H1 (cell line): ENCODE measurements at regions not wholly inside any gene's neighbourhood (a gene's known extent, or its start where the extent isn't known, plus 50 kb on each side); places are given as distances from the start of the nearest gene placed in this dataset.

Source experiments
- CTCF ChIA-PET: fragments of 300-600 bp; sonication (Branson Sonifier 250); formaldehyde crosslinking; loops from one replicate; lab custom pipeline; 2021; ENCODE audit not compliant: partially characterized antibody; lab: Charles Lee
- POLR2A ChIA-PET: fragments of 300-600 bp; sonication (Branson Sonifier 250); formaldehyde crosslinking; loops from one replicate; lab custom pipeline; 2021; ENCODE audit warnings: inconsistent platforms; ENCODE audit not compliant: partially characterized antibody; lab: Charles Lee
- DNase-seq, 2 experiments: peaks; one replicate each; pipeline versions ENCODE4 v3.0.0 to v3.0.0-alpha.2; 2010 to 2022; ENCODE audit warnings: low spot score in 2 of 2, low read depth in 1 of 2, mixed read lengths in 1 of 2
- FAIRE-seq: peaks from 2 replicates; lab custom pipeline; 2011; peaks lifted over from hg19 to GRCh38; lab: Jason Lieb, UNC
- H2AFZ ChIP-seq: 2 replicates; pipeline ENCODE4 v1.8.1; 2012; ENCODE audit warnings: low read length, inconsistent platforms
- H2AK5ac ChIP-seq: 2 replicates; pipeline ENCODE4 v1.6.1; 2013; ENCODE audit warnings: low read depth, low read length
- H2BK120ac ChIP-seq: replicated peaks from 2 replicates; pipeline ENCODE3; 2013; ENCODE audit warnings: low read depth, low read length, inconsistent platforms
- H2BK12ac ChIP-seq: 2 replicates; pipeline ENCODE4 v1.6.1; 2013; ENCODE audit warnings: low read depth, low read length
- H2BK15ac ChIP-seq: 2 replicates; pipeline ENCODE4 v1.6.1; 2013; ENCODE audit warnings: low read length
- H2BK20ac ChIP-seq: 2 replicates; pipeline ENCODE4 v1.6.1; 2013; ENCODE audit warnings: low read length
- H2BK5ac ChIP-seq: 2 replicates; pipeline ENCODE4 v1.6.1; 2013; ENCODE audit warnings: low read depth, low read length
- H3K14ac ChIP-seq: 2 replicates; pipeline ENCODE4 v1.6.1; 2013; ENCODE audit warnings: inconsistent platforms; ENCODE audit not compliant: insufficient read length
- H3K18ac ChIP-seq: 2 replicates; pipeline ENCODE4 v1.6.1; 2013; ENCODE audit warnings: low read length; ENCODE audit errors: extremely low read depth
- H3K23ac ChIP-seq: 2 replicates; pipeline ENCODE4 v1.6.1; 2013; ENCODE audit warnings: inconsistent platforms; ENCODE audit not compliant: insufficient read length
- H3K23me2 ChIP-seq: 2 replicates; pipeline ENCODE4 v1.6.1; 2013; ENCODE audit warnings: low read depth, low read length
- H3K27ac ChIP-seq: 2 replicates; pipeline ENCODE4 v1.6.1; 2011; ENCODE audit warnings: low read depth, low read length, inconsistent platforms
- H3K27me3 ChIP-seq, 4 experiments: replicated peaks in 1 of 4; 1 replicate in 1 of 4; 2 replicates in 3 of 4; pipeline versions ENCODE4 v1.6.1 to v1.8.1; 2011 to 2013; ENCODE audit warnings: low read length in 3 of 4, mild to moderate bottlenecking in 3 of 4, inconsistent platforms in 2 of 4, mixed read lengths in 2 of 4, moderate library complexity in 1 of 4; ENCODE audit not compliant: control insufficient read depth in 3 of 4, insufficient read depth in 3 of 4; ENCODE audit errors: extremely low read depth in 1 of 4
- H3K36me3 ChIP-seq, 4 experiments: 2 replicates each; pipeline versions ENCODE4 v1.6.1 to v1.8.1; 2011 to 2013; ENCODE audit warnings: mild to moderate bottlenecking in 4 of 4, low read length in 3 of 4, moderate library complexity in 2 of 4, control low read depth in 1 of 4, inconsistent platforms in 1 of 4; ENCODE audit not compliant: insufficient read depth in 4 of 4, control insufficient read depth in 2 of 4
- H3K4ac ChIP-seq: replicated peaks from 2 replicates; pipeline ENCODE3; 2013; ENCODE audit warnings: low read length, low read depth, mixed read lengths, inconsistent platforms; ENCODE audit not compliant: insufficient read length
- H3K4me1 ChIP-seq, 4 experiments: replicated peaks in 1 of 4; 1 replicate in 1 of 4; 2 replicates in 3 of 4; pipeline versions ENCODE4 v1.6.1 to v1.8.1; 2011 to 2013; ENCODE audit warnings: low read length in 3 of 4, inconsistent platforms in 2 of 4, mixed read lengths in 1 of 4; ENCODE audit not compliant: insufficient read depth in 4 of 4, control insufficient read depth in 3 of 4
- H3K4me2 ChIP-seq, 2 experiments: 2 replicates each; pipeline versions ENCODE4 v1.6.1 to v1.8.1; 2011 to 2013; ENCODE audit warnings: low read depth in 2 of 2, low read length in 2 of 2, control low read depth in 1 of 2, inconsistent platforms in 1 of 2, mild to moderate bottlenecking in 1 of 2; ENCODE audit not compliant: insufficient read depth in 1 of 2
- H3K4me3 ChIP-seq, 4 experiments: fragments of 200-600, 300-600 bp in 1 of 4; sonication (generic), shearing (Covaris generic), sonication (Bioruptor Twin) in 1 of 4; 2 replicates each; pipeline versions ENCODE4 v1.5.1 to v1.8.1; 2011 to 2016; ENCODE audit warnings: low read length in 4 of 4, low read depth in 3 of 4, control low read depth in 2 of 4, inconsistent platforms in 2 of 4, mild to moderate bottlenecking in 2 of 4, mixed read lengths in 1 of 4, moderate library complexity in 1 of 4; ENCODE audit not compliant: insufficient read depth in 2 of 4; ENCODE audit errors: extremely low read depth in 1 of 4
- H3K56ac ChIP-seq: replicated peaks from 2 replicates; pipeline ENCODE3; 2013; ENCODE audit warnings: low read depth, mild to moderate bottlenecking, mixed read lengths, low read length, inconsistent platforms; ENCODE audit not compliant: insufficient read length
- H3K79me1 ChIP-seq: 2 replicates; pipeline ENCODE4 v1.6.1; 2013; ENCODE audit warnings: low read depth, low read length, control low read depth
- H3K79me2 ChIP-seq, 2 experiments: 2 replicates each; pipeline versions ENCODE4 v1.6.1 to v1.8.1; 2012 to 2013; ENCODE audit warnings: low read length in 2 of 2, mild to moderate bottlenecking in 2 of 2, inconsistent platforms in 1 of 2; ENCODE audit not compliant: insufficient read depth in 2 of 2, control insufficient read depth in 1 of 2
- H3K9ac ChIP-seq, 4 experiments: replicated peaks in 1 of 4; 1 replicate in 1 of 4; 2 replicates in 3 of 4; pipeline versions ENCODE4 v1.6.1 to v1.8.1; 2011 to 2013; ENCODE audit warnings: low read depth in 3 of 4, low read length in 3 of 4, control low read depth in 2 of 4, mild to moderate bottlenecking in 2 of 4, moderate library complexity in 2 of 4, inconsistent platforms in 1 of 4; ENCODE audit errors: extremely low read depth in 1 of 4
- H3K9me3 ChIP-seq, 2 experiments: 2 replicates each; pipeline versions ENCODE4 v1.6.1 to v1.8.1; 2012 to 2013; ENCODE audit warnings: mild to moderate bottlenecking in 2 of 2, moderate library complexity in 2 of 2, control low read depth in 1 of 2, inconsistent platforms in 1 of 2, low read depth in 1 of 2, low read length in 1 of 2, mixed read lengths in 1 of 2; ENCODE audit not compliant: insufficient read depth in 2 of 2
- H4K20me1 ChIP-seq, 2 experiments: replicated peaks in 1 of 2; 2 replicates each; pipeline versions ENCODE3 to v1.8.1; 2011 to 2013; ENCODE audit warnings: inconsistent platforms in 2 of 2, low read length in 2 of 2, mild to moderate bottlenecking in 1 of 2; ENCODE audit not compliant: insufficient read depth in 2 of 2, control insufficient read depth in 1 of 2
- H4K5ac ChIP-seq: 2 replicates; pipeline ENCODE4 v1.6.1; 2013; ENCODE audit warnings: low read length, low read depth, mixed read lengths, inconsistent platforms; ENCODE audit not compliant: insufficient read length
- H4K8ac ChIP-seq: 2 replicates; pipeline ENCODE4 v1.8.0; 2013; ENCODE audit warnings: mild to moderate bottlenecking, moderate library complexity, low read length, inconsistent platforms; ENCODE audit not compliant: insufficient read depth; ENCODE audit errors: extremely low read depth
- H4K91ac ChIP-seq: replicated peaks from 2 replicates; pipeline ENCODE3; 2013; ENCODE audit warnings: low read length, mixed read lengths, inconsistent platforms; ENCODE audit not compliant: insufficient read length
- ATF2 ChIP-seq: IDR thresholded peaks from 2 replicates; pipeline ENCODE4 v1.6.1; 2012; ENCODE audit warnings: low read length, inconsistent platforms
- CBX5 ChIP-seq: fragments of 300-800, 300-1000 bp; sonication (generic); IDR thresholded peaks from 2 replicates; pipeline ENCODE4 v1.7.1; 2016; ENCODE audit warnings: antibody characterized with exemption, low read length, low read depth
- EGR1 ChIP-seq: IDR thresholded peaks from 2 replicates; pipeline ENCODE4 v1.6.1; 2011; ENCODE audit warnings: low read depth, low read length, borderline replicate concordance
- GABPA ChIP-seq: IDR thresholded peaks from 2 replicates; pipeline ENCODE4 v1.6.1; 2011; ENCODE audit warnings: mild to moderate bottlenecking, low read length, moderate library complexity, borderline replicate concordance; ENCODE audit not compliant: insufficient read depth
- KDM1A ChIP-seq: fragments of 200-600, 300-600 bp; sonication (generic); IDR thresholded peaks from 2 replicates; pipeline ENCODE4 v1.7.1; 2016; ENCODE audit warnings: mild to moderate bottlenecking, low read length, borderline replicate concordance
- RBBP5 ChIP-seq: IDR thresholded peaks from 2 replicates; pipeline ENCODE4 v1.7.1; 2012; ENCODE audit warnings: low read depth, mild to moderate bottlenecking, inconsistent platforms, low read length, moderate library complexity, borderline replicate concordance
- SP1 ChIP-seq: IDR thresholded peaks from 2 replicates; pipeline ENCODE4 v1.6.1; 2011; ENCODE audit warnings: low read depth, low read length
- TAF7 ChIP-seq: optimal IDR thresholded peaks from 2 replicates; pipeline ENCODE3; 2011; ENCODE audit warnings: low read depth, mild to moderate bottlenecking, inconsistent platforms, low read length, moderate library complexity, borderline replicate concordance
- WGBS, 2 experiments: shearing (Covaris generic) in 1 of 2; methylation state at CpG; one replicate each; pipeline versions ENCODE4 v1.1.6 to v1.1.7; 2013 to 2015; ENCODE audit warnings: low lambda C conversion rate in 2 of 2, mixed read lengths in 2 of 2, inconsistent platforms in 1 of 2, low coverage in 1 of 2, missing lambda C conversion rate in 1 of 2; ENCODE audit not compliant: insufficient replicate concordance in 2 of 2, insufficient coverage in 1 of 2, insufficient read length in 1 of 2; ENCODE audit errors: extremely low coverage in 1 of 2, missing lambda C conversion rate in 1 of 2; 5-methylcytosine and 5-hydroxymethylcytosine counted together
- TF ChIP-seq, protein P1 (sequence below): IDR thresholded peaks from 2 replicates; pipeline ENCODE4 v1.6.1; 2012; ENCODE audit warnings: inconsistent platforms

DNA sequence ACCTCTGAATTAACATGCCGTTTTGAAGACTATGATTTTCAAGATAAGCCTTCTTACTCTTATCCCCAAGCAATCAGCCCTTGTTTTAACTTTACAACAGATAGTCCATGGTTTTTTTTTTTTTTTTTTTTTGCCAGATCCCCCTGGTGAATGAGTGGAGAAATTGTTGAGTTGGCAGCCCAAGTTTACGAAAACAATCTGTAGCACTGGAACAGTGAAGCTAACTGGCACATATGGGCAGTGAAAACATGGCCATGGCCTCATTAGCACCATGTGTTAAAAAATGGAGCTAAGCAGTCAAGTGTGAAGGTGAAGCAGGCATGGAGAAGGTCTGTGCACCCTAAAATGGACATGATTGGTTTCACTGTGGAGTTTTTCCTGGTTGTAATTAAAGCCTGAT is 812.1 kb upstream of the MIR17HG start:
- Histone ChIP-seq H4K91ac (no peak overlapping the region), H3K36me3 (no peaks in the 10 kb centered on the region), H3K9ac (no peak overlapping the region), H3K4me1 (no peaks in the 10 kb centered on the region), H3K18ac (no peak overlapping the region), H3K14ac (no peak overlapping the region), H2BK20ac (no peak overlapping the region), H2BK15ac (no peak overlapping the region), H4K8ac (no peak overlapping the region), H3K4ac (no peak overlapping the region), H3K4me2 (no peak overlapping the region), H4K20me1 (no peaks in the 10 kb centered on the region), H3K23me2 (no peaks in the 10 kb centered on the region), H3K56ac (no peak overlapping the region), H3K4me3 (no peak overlapping the region), H2BK12ac (0 out of 2 replicates have a peak overlapping the region, but pooled peaks have one; percentile 55), H3K27ac (no peak overlapping the region), H3K79me2 (no peaks in the 10 kb centered on the region), H3K79me1 (no peaks in the 10 kb centered on the region), H3K23ac (no peak overlapping the region), H3K9me3 (no peaks in the 10 kb centered on the region), H2BK120ac (no peak overlapping the region), H2AFZ (peak overlapping the region; percentile 72; the same call in 1 of the 2 replicates), H3K27me3 (no peaks in the 10 kb centered on the region), H2BK5ac (no peak overlapping the region), H4K5ac (no peak overlapping the region), H2AK5ac (no peak overlapping the region)
- DNase-seq (no peak), FAIRE-seq (no peak)
- WGBS, 2 experiments, result 92% methylated on average over 2 of the region's 2 CpGs; no CpG with 5 or more reads in 1 of the 2 experiments
- TF ChIP-seq EGR1, result no peak
- no peak for TF ChIP-seq SP1
- TF ChIP-seq ATF2, result no peak
- no peak for TF ChIP-seq CBX5
- TF ChIP-seq RBBP5, result no peak
- TF ChIP-seq TAF7, result no peak
- no peak for TF ChIP-seq GABPA
- TF ChIP-seq, protein P1, sequence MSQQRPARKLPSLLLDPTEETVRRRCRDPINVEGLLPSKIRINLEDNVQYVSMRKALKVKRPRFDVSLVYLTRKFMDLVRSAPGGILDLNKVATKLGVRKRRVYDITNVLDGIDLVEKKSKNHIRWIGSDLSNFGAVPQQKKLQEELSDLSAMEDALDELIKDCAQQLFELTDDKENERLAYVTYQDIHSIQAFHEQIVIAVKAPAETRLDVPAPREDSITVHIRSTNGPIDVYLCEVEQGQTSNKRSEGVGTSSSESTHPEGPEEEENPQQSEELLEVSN, result no peak
- no peak for TF ChIP-seq KDM1A
- ChIA-PET CTCF (no interaction called here), POLR2A (no interaction called here)
